ENCODE measurements at regions not wholly inside any gene's neighbourhood (a gene's known extent, or its start where the extent isn't known, plus 50 kb on each side); places are given as distances from the start of the nearest gene placed in this dataset.
"Not testable (repeated sequence)": the region's sequence is repeated elsewhere in the genome, so short reads cannot be mapped to it uniquely, and the experiment has no call there.

- Histone ChIP-seq H3K27ac (no peak overlapping the region), H3K9me3 (no peaks in the 10 kb centered on the region), H3K4me1 (no peaks in the 10 kb centered on the region), H3K4me3 (no peak overlapping the region), H3K36me3 (no peaks in the 10 kb centered on the region), H3K27me3 (no peaks in the 10 kb centered on the region)
- DNase-seq: no peak
- intact Hi-C loops (cut with DNase I): no loop called here
- 77 to 87% methylated on average over 9 of the region's 9 CpGs for WGBS, 2 donors
- no peak for TF ChIP-seq EP300 (IDR thresholded peaks at IDR 0.05)
These were observed 70.0 kb upstream of the FRG1 start for GRCh38 chr4:189870511-189871234.

GRCh38 chr4:189874591-189874990 lies 66.1 kb upstream of the FRG1 start:
- Histone ChIP-seq H3K4me1 (no peaks in the 10 kb centered on the region), H3K27me3 (no peaks in the 10 kb centered on the region), H3K4me3 (no peak overlapping the region), H3K27ac (no peak overlapping the region), H3K36me3 (no peaks in the 10 kb centered on the region), H3K9me3 (no peaks in the 10 kb centered on the region)
- intact Hi-C loops (cut with DNase I): no loop called here
- DNase-seq: no peak
- WGBS, 2 donors: 89 to 91% methylated on average over 2 of the region's 2 CpGs
- TF ChIP-seq CTCF (IDR thresholded peaks at IDR 0.05) (no peak), POLR2AphosphoS5 (IDR thresholded peaks at IDR 0.05) (no peak), EP300 (IDR thresholded peaks at IDR 0.05) (no peak), POLR2A (IDR thresholded peaks at IDR 0.05) (no peak)

- H3K9me3 ChIP-seq; H3K27me3 ChIP-seq; H3K4me3 ChIP-seq; H3K4me1 ChIP-seq; H3K36me3 ChIP-seq; DNase-seq; H3K27ac ChIP-seq; intact Hi-C loops (cut with DNase I): not testable (repeated sequence)
- 87 to 94% methylated on average over 15 of the region's 15 CpGs for WGBS, 2 donors
These were observed 59.5 kb upstream of the FRG1 start for GRCh38 chr4:189881190-189881589.

GRCh38 chr4:189888407-189888806 lies 52.3 kb upstream of the FRG1 start:
- DNase-seq; H3K9me3 ChIP-seq; H3K4me1 ChIP-seq; H3K27ac ChIP-seq; H3K27me3 ChIP-seq; intact Hi-C loops (cut with DNase I); H3K36me3 ChIP-seq; H3K4me3 ChIP-seq: not testable (repeated sequence)
- WGBS, 2 donors: 60 to 78% methylated on average over 4 of the region's 4 CpGs

Small RNA genes lying in the stretch of these regions (small RNA-seq; reads per million reads assigned to genes)
- gene RNU1-51P (0 reads per million in 3 donors), gene RNU7-192P (0 reads per million in 3 donors)
